H7 (cell line): ENCODE measurements at regions not wholly inside any gene's neighbourhood (a gene's known extent, or its start where the extent isn't known, plus 50 kb on each side); places are given as distances from the start of the nearest gene placed in this dataset.

ENCODE experiments used
- DNase-seq: peaks from one replicate; pipeline ENCODE4 v3.0.0; 2012
- H3K27me3 ChIP-seq: 2 replicates; pipeline ENCODE4 v1.6.0; 2011; ENCODE audit warnings: mild to moderate bottlenecking, low read length; ENCODE audit not compliant: control insufficient read depth, insufficient read depth
- H3K36me3 ChIP-seq: replicated peaks from 2 replicates; pipeline ENCODE4 v1.5.1; 2011; ENCODE audit warnings: low read length; ENCODE audit not compliant: control insufficient read depth, insufficient read depth
- H3K4me3 ChIP-seq: 2 replicates; pipeline ENCODE4 v1.5.1; 2011; ENCODE audit warnings: low read depth, mild to moderate bottlenecking, control low read depth, low read length, moderate library complexity; ENCODE audit not compliant: insufficient read depth

DNA sequence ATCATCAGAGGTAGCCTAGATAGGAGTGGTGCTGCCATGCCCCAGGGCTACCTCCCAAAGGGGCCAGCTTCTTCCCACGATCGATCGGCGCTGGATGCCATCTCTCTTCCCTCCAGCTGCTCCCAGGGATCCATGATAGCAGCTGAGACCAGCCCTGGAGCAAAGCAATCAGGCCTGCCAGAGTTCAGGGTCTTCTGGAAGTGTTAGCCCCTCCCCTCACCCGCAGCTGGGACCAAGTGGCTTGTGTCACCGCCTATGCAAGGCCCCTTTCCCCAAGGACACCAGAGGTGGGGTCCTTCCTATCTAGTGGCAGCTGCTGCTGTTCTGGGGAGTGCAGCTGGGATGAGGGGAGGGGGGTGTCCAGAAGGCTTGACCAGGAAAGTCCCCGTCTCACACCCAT, 87.0 kb downstream of the IRF2BPL start:
- Histone ChIP-seq H3K4me3 (no peak overlapping the region), H3K36me3 (no peaks in the 10 kb centered on the region), H3K27me3 (no peaks in the 10 kb centered on the region)
- DNase-seq = no peak

DNA sequence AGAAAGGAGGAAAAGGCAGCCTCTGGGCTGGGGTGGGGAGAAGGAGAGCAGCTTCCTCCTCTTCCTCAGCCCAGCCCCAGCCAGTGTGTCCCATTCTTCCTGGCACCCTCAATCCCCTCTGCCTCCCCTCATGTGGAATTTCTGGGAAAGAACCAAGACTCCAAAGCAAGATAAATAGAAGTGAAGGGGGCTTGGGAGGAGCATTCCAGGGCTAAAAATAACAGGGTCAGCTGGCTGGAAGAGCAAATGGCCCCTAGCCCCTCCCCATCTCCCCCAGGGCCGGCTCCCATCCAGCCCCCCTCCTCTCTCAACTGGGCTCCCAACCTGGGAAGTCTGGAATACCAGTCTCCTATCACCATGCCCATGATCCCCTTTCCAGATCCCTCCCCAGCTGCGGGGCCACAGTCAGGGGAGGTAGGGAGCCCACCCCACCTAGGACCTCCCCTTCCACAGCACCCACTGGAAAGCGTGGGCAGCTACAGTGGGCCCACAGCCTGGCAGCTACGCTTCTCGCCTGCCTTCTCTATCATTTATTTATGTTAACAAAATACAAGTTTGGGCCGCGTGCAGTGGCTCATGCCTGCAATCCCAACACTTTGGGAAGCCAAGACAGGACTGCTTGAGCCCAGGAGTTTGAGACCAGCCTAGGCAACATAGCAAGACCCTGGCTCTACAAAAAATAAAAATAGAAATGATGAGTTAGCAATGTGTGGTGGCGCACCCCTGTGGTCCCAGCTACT, 88.3 kb downstream of the IRF2BPL start:
- no peaks in the 10 kb centered on the region for H3K36me3 ChIP-seq
- no peaks in the 10 kb centered on the region for H3K27me3 ChIP-seq
- DNase-seq = peak; percentile 72
- H3K4me3 ChIP-seq = no peak overlapping the region

DNA sequence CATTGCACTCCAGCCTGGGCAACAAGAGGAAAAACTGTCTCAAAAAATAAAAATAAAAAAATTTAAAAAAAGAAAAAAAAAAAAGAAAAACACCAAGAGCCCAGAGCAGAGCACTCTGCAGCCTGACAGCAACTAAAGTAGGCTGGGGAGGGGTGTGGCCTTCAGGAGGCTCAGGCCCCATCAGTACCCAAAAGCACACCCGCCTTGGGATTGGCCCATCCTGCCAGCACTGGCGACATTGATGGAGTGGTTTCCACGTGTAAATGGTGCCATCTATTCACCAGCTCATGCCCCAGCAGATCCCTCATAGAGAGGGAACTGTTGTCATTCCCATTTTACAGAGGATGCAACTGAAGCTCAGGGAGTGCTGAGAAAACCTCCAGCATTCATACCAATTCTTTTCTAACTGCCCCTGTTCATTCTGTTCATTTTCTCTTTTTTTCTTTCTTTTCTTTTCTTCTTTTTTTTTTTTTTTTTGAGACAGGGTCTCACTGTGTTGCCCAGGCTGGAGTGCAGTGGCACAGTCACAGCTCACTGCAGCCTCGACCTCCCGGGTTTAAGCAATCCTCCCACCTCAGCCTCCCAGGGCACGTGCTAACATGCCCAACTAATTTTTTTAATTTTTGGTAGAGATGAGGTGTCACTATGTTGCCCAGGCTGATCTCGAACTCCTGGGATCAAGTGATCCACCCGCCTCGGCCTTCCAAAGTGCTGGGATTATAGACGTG, 89.3 kb downstream of the IRF2BPL start:
- no peak overlapping the region for H3K4me3 ChIP-seq
- H3K36me3 ChIP-seq = no peaks in the 10 kb centered on the region
- DNase-seq = no peak
- no peaks in the 10 kb centered on the region for H3K27me3 ChIP-seq

DNA sequence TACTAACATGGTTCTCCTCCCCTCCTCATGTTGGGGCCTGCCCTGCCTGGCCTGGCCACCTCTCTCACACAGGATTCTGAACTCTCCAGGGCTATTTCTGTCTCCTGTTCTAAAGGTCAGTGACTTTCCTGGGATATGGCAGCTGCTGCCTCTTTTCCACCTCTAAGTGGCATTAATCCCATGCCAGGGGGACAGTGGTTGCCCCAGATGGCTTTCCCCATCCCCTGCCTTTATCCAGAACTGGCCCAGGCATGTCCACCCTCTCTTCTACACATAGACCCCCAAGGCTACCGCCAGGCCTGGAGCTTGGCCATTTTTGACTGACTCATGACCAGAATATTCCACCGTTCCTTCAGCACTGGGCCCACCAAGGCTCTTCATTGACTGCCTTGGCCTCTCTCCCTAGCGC, 90.4 kb downstream of the IRF2BPL start:
- no peak overlapping the region for H3K4me3 ChIP-seq
- no peaks in the 10 kb centered on the region for H3K36me3 ChIP-seq
- H3K27me3 ChIP-seq = no peaks in the 10 kb centered on the region
- DNase-seq = no peak

DNA sequence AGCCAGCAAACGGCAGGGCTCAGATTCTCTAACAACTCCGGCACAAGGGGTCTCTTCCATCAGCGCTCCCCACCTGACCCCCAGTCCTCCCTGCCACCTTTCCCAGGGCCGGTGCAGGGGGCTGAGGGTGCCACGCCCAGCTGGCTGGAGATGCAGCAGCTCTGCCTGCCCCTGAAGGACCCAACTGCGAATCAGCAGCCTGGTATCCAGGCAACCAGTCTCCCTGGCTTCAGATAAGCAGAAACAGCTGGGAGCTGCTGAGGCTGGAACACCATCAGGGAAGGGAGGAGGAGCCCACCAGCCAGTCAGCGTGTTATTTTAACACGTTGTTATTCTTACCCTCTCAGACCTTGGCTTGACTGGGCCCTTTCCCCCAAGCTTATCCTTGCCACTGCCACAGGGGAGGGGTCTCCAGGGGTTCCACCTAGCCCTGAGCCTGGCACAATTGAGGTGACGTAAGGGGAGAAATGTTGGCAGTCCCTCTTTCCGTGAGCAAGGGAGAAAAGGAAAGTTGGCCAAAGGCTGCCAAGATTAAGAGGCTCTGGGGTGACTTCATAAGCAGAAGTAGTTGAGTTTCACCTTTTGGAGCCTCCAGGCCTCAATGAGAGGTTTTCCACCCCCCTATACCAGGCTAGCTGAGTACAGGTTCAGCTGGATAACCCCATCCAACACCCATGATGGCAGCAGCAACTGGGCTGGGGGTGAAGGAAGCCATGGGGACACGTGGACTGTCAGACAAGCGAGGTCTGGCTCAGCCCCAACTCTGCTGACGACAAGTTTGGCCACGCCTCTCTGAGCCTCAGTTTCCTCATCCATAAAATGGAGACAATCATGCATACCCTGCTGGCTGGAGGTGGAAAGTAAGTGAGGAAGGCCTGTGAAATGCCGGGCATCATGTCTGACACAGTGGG, 91.1 kb downstream of the IRF2BPL start:
- Histone ChIP-seq H3K4me3 (no peak overlapping the region), H3K27me3 (no peaks in the 10 kb centered on the region)
- DNase-seq = peak; percentile 82

DNA sequence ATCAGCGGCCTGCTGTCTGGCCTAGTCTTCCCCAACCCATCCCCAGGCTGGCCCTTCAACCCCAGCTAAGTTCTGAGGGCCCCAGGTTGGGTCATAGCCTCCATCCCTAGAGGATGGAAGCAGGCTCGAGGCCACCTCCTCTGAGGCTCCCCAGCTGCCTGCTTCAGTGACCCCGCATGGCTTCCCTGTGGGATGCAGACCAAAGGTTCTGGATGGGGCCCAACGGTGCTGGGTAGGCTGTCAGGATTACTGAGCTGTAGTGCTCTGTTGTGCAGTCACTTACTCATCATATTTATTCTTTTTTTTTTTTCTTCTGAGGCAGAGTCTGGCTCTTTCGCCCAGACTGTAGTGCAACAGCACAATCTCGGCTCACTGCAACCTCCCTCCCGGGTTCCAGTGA, 92.0 kb downstream of the IRF2BPL start:
- H3K36me3 ChIP-seq = no peaks in the 10 kb centered on the region
- H3K4me3 ChIP-seq = no peak overlapping the region
- no peaks in the 10 kb centered on the region for H3K27me3 ChIP-seq
- no peak for DNase-seq

More for the DNA sequence above, 91.1 kb downstream of the IRF2BPL start:
- H3K36me3 ChIP-seq = no peaks in the 10 kb centered on the region

DNA sequence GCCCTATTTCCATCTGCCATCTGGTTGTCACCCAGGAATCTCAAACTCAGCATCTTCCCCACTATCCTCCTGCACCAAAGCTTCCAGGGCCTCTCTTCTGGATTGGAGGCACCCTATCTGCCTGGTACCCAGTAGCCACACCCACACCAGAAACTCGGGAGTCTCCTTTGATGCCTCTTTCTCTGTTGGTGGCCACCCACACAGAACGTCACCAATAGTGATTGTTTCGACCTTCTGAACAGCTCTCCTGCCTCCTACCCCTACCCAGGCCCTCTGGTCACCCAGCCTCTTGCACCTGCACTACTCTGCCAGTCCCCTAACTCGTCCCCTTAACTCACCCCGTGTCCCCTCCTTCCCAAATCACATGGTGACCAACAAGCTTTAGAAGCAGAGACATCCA, 95.0 kb downstream of the IRF2BPL start:
- H3K27me3 ChIP-seq = no peaks in the 10 kb centered on the region
- no peak for DNase-seq
- H3K36me3 ChIP-seq = no peaks in the 10 kb centered on the region
- no peak overlapping the region for H3K4me3 ChIP-seq

DNA sequence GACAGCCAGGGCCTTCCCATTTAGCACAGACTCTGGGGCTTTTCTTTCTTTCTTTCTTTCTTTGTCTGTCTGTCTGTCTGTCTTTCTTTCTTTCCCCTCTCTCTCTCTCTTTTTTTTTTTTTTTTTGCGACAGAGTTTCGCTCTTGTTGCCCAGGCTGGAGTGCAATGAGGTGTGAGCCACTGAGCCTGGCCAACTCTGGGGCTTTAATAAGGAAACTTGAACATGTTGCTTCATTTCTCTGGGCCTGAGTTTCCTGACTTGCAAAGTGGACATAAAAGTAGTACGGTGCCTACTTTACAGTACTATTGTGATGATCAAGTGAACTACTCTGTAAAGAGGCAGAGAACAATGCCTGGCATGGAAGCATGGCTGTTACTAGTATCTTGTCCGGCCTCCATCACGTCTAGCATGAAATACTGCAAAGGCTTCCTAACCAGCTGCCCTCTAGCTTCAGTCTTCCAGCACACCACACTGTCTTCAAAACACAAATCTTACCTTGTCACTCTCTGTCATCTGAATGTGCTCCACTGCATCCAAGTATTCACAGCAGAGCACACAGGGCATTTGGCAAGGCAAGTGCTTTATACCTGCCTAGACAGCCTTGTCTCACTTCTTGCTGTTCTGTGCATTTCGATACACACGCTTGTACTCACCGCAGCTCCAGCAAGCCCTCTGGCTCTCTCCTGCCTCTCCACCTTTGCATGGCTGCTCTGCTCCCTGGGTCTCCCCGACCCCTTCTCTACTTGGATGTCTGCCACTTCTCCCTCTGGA, 96.7 kb downstream of the IRF2BPL start:
- Histone ChIP-seq H3K27me3 (no peaks in the 10 kb centered on the region), H3K36me3 (no peaks in the 10 kb centered on the region), H3K4me3 (no peak overlapping the region)
- DNase-seq = no peak

DNA sequence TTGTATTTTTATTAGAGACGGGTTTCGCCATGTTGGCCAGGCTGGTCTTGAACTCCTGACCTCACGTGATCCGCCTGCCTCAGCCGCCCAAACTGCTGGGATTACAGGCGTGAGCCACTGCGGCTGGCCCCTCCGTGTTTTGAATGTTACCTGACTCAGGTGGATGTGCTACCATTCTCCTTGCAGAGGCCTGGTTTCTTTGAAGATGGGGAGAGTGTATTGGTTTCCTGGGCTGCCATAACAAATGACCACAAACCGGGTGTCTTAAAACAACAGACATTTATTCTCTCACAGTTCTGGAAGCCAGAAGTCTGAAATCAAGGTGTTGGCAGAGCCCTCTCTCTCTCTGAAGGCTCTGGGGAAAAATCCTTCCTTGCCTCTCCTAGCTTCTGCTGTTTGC, 98.0 kb downstream of the IRF2BPL start:
- no peak overlapping the region for H3K4me3 ChIP-seq
- H3K36me3 ChIP-seq = no peaks in the 10 kb centered on the region
- DNase-seq = no peak
- H3K27me3 ChIP-seq = no peaks in the 10 kb centered on the region

DNA sequence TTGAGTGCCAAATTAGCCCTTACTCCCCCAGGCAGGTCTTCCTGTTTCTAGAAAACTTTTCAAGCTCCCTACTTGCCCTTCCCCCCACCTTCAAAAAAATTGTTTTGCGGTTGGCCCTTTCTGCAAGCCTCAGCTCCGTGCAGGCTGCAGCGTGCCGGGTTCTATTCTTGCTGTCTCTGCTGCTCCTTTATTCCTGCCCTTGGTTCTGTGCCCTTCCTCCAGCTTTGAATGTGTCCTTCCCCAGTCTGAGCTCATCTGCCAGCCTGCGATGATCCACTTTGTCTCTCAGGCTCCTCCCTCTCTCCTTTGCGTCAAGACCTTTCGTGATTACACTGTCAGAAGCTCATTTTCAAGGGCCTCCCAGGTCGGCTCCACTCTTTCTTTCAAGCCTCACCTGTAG, 98.6 kb downstream of the IRF2BPL start:
- DNase-seq = peak; percentile 73
- Histone ChIP-seq H3K36me3 (no peaks in the 10 kb centered on the region), H3K27me3 (no peaks in the 10 kb centered on the region), H3K4me3 (no peak overlapping the region)

DNA sequence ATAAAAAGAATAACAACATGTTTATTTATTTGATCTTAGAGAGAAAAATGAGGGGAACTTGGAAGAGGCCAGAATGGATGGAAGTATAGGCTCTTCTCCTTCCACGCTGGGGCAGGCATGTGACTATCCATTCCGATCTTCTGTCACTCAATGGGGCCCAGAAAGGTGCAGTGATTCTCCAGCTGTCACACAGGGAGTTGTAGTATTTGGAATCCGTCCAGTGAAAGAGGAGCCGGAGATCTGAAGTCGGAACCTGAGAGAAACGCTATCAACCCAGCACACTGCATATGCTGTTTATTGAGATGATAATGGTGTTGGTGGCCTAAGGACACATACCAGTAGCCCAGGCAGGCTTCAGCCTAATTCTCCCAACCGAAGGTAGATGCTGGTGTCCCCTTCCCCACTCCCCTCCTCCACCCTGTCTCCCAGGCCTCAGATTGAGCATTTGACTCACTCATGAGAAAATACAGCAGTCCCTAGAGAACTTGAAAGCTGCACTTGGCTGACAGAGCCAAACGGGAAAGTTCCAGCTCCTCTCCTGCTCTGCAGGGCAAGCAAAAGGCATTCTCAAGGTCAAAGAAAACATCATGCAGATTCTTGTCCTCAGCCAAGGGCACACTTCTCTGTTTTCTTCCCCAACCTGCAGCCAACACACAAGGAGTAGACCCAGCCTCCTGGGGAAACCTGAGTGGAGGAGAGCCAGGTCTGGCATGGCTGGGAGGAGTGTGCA, 100.4 kb downstream of the IRF2BPL start:
- Histone ChIP-seq H3K4me3 (no peak overlapping the region), H3K36me3 (no peaks in the 10 kb centered on the region), H3K27me3 (no peaks in the 10 kb centered on the region)
- DNase-seq = no peak

DNA sequence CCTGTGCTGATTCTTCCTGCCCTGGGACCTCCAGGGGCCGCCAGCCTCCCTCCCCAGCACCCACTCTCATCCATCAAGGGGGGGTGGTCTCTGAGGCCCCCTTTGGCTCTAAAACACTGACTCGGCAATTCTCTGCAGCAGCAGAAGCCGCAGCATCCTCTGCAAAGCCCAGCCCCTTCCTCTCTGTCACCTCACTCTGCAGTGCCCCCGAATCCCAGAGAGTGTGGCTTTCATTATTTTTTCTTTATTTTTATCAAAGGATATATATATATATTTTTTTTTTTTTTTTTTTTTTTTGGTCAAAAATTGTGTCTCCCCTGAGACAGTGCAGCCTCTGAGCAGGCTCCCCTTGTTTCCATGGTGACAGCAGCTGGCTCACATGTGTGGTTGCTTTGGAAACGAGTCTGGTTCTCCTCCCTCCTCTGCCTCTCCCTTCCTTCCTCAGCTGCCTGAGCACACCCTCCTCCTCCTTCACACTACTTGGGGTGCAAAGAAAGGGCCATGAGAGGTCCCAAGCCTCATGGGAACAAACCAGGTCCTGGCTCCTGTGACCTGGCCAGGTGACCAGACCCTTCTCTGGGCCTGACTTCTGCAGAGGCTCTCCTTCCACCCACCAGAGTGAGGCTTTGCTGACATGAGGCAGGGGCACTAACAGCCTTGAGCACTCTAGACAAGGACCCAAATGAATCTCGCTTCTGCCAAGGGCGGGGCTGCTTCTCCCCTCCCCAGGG, 100.5 kb downstream of the LRRC74A start:
- no peaks in the 10 kb centered on the region for H3K36me3 ChIP-seq
- H3K4me3 ChIP-seq = no peak overlapping the region
- DNase-seq = peak; percentile 85
- H3K27me3 ChIP-seq = no peaks in the 10 kb centered on the region

DNA sequence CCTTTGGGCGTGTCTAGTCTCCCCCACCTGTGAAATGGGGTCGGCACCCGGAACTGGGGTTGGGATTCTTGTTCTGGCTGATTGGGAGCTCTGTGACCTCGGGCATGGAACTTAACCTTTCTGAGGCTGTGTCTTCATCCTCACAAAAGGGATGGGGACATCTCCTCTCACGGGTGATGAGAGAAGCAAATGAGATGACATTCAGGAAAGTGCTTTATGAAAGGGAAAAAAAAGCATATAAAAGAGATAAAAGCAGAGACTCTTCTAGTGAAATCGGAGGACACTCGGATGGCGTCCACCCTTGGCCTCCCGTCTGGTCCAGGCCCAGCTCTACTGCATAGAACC, 98.9 kb downstream of the LRRC74A start:
- no peak for DNase-seq
- Histone ChIP-seq H3K36me3 (no peaks in the 10 kb centered on the region), H3K4me3 (no peak overlapping the region), H3K27me3 (no peaks in the 10 kb centered on the region)
